ENCODE measurements at regions not wholly inside any gene's neighbourhood (a gene's known extent, or its start where the extent isn't known, plus 50 kb on each side); places are given as distances from the start of the nearest gene placed in this dataset.

- DNase-seq (ENCODE audit: low read depth, low spot score), result no peak
- no peak for TF ChIP-seq EZH2 (IDR thresholded peaks at IDR 0.05)
- TF ChIP-seq FOXP2 (optimal IDR thresholded peaks at IDR 0.05; ENCODE audit: control extremely low read depth, extremely low read length, insufficient read depth), result no peak
- no peak for TF ChIP-seq POLR2AphosphoS5 (IDR thresholded peaks at IDR 0.05; ENCODE audit: borderline replicate concordance, low read depth, low read length)
- Histone ChIP-seq H3K36me3 (ENCODE audit: insufficient read depth, low read length) (no peaks in the 10 kb centered on the region), H3K9me3 (ENCODE audit: low read depth, low read length) (no peaks in the 10 kb centered on the region), H3K27ac (no peak overlapping the region), H3K9ac (ENCODE audit: insufficient read length) (no peak overlapping the region), H3K4me3 (no peak overlapping the region)
Measured at GRCh38 chr13:80454245-80454644, 113.3 kb upstream of the SPRY2 start.

- Histone ChIP-seq H3K4me3 (no peak overlapping the region), H3K27ac (no peak overlapping the region), H3K9ac (ENCODE audit: insufficient read length) (no peak overlapping the region), H3K9me3 (ENCODE audit: low read depth, low read length) (no peaks in the 10 kb centered on the region), H3K36me3 (ENCODE audit: insufficient read depth, low read length) (no peaks in the 10 kb centered on the region)
- TF ChIP-seq FOXP2 (optimal IDR thresholded peaks at IDR 0.05; ENCODE audit: control extremely low read depth, extremely low read length, insufficient read depth), result no peak
- no peak for DNase-seq (ENCODE audit: low read depth, low spot score)
Measured at GRCh38 chr13:80452279-80452678, 111.4 kb upstream of the SPRY2 start.

GRCh38 chr13:80451641-80452040 lies 110.7 kb upstream of the SPRY2 start:
- Histone ChIP-seq H3K4me3 (no peak overlapping the region), H3K9ac (ENCODE audit: insufficient read length) (no peak overlapping the region), H3K27ac (no peak overlapping the region), H3K9me3 (ENCODE audit: low read depth, low read length) (no peaks in the 10 kb centered on the region), H3K36me3 (ENCODE audit: insufficient read depth, low read length) (no peaks in the 10 kb centered on the region)
- no peak for DNase-seq (ENCODE audit: low read depth, low spot score)
- TF ChIP-seq EZH2 (IDR thresholded peaks at IDR 0.05) (no peak), FOXP2 (optimal IDR thresholded peaks at IDR 0.05; ENCODE audit: control extremely low read depth, extremely low read length, insufficient read depth) (no peak), POLR2AphosphoS5 (IDR thresholded peaks at IDR 0.05; ENCODE audit: borderline replicate concordance, low read depth, low read length) (no peak)

DNA sequence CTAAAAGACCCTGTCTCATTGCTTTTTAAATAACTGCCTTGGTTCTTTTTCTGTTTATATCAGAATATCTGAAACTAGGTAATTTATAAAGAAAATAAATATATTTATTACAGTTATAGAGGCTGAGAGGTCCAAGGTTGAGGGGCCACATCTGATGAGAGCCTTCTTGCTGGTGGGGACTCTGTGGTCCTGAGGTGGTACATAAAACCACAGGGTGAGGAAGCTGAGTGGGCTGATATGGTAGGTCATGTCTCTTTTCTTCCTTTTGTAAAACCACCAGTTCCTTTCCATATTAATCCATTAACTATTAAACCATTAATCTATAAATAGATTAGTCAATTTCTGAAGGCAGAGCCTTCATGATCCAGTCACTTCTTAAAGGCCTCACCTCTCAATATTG lies 109.5 kb upstream of the SPRY2 start:
- no peak for DNase-seq (ENCODE audit: low read depth, low spot score)
- H3K27ac ChIP-seq, result no peak overlapping the region
- no peak for TF ChIP-seq POLR2AphosphoS5 (IDR thresholded peaks at IDR 0.05; ENCODE audit: borderline replicate concordance, low read depth, low read length)
- no peak for TF ChIP-seq EZH2 (IDR thresholded peaks at IDR 0.05)
- TF ChIP-seq FOXP2 (optimal IDR thresholded peaks at IDR 0.05; ENCODE audit: control extremely low read depth, extremely low read length, insufficient read depth), result no peak
- H3K36me3 ChIP-seq (ENCODE audit: insufficient read depth, low read length), result no peaks in the 10 kb centered on the region
- no peak overlapping the region for H3K9ac ChIP-seq (ENCODE audit: insufficient read length)
- H3K9me3 ChIP-seq (ENCODE audit: low read depth, low read length), result no peaks in the 10 kb centered on the region
- H3K4me3 ChIP-seq, result no peak overlapping the region

- DNase-seq (ENCODE audit: low read depth, low spot score), result no peak
- TF ChIP-seq POLR2AphosphoS5 (IDR thresholded peaks at IDR 0.05; ENCODE audit: borderline replicate concordance, low read depth, low read length), result no peak
- TF ChIP-seq EZH2 (IDR thresholded peaks at IDR 0.05), result no peak
- TF ChIP-seq FOXP2 (optimal IDR thresholded peaks at IDR 0.05; ENCODE audit: control extremely low read depth, extremely low read length, insufficient read depth), result no peak
- H3K27ac ChIP-seq, result no peak overlapping the region
Measured at GRCh38 chr13:80448725-80449124, 107.8 kb upstream of the SPRY2 start.

GRCh38 chr13:80447747-80448146 lies 106.8 kb upstream of the SPRY2 start:
- Histone ChIP-seq H3K4me3 (no peak overlapping the region), H3K36me3 (ENCODE audit: insufficient read depth, low read length) (no peaks in the 10 kb centered on the region), H3K9ac (ENCODE audit: insufficient read length) (no peak overlapping the region), H3K9me3 (ENCODE audit: low read depth, low read length) (no peaks in the 10 kb centered on the region), H3K27ac (no peak overlapping the region)
- DNase-seq (ENCODE audit: low read depth, low spot score), result no peak
- TF ChIP-seq FOXP2 (optimal IDR thresholded peaks at IDR 0.05; ENCODE audit: control extremely low read depth, extremely low read length, insufficient read depth), result no peak
- no peak for TF ChIP-seq EZH2 (IDR thresholded peaks at IDR 0.05)
- TF ChIP-seq POLR2AphosphoS5 (IDR thresholded peaks at IDR 0.05; ENCODE audit: borderline replicate concordance, low read depth, low read length), result no peak

More at GRCh38 chr13:80448725-80449124, 107.8 kb upstream of the SPRY2 start:
- Histone ChIP-seq H3K9me3 (ENCODE audit: low read depth, low read length) (no peaks in the 10 kb centered on the region), H3K9ac (ENCODE audit: insufficient read length) (no peak overlapping the region), H3K36me3 (ENCODE audit: insufficient read depth, low read length) (no peaks in the 10 kb centered on the region), H3K4me3 (no peak overlapping the region)

GRCh38 chr13:80444240-80445015 lies 103.5 kb upstream of the SPRY2 start:
- no peaks in the 10 kb centered on the region for H3K36me3 ChIP-seq (ENCODE audit: insufficient read depth, low read length)
- H3K9ac ChIP-seq (ENCODE audit: insufficient read length), result no peak overlapping the region
- H3K9me3 ChIP-seq (ENCODE audit: low read depth, low read length), result no peaks in the 10 kb centered on the region
- H3K27ac ChIP-seq, result no peak overlapping the region
- TF ChIP-seq FOXP2 (optimal IDR thresholded peaks at IDR 0.05; ENCODE audit: control extremely low read depth, extremely low read length, insufficient read depth) (no peak), POLR2AphosphoS5 (IDR thresholded peaks at IDR 0.05; ENCODE audit: borderline replicate concordance, low read depth, low read length) (no peak)
- H3K4me3 ChIP-seq, result no peak overlapping the region
- no peak for DNase-seq (ENCODE audit: low read depth, low spot score)

DNA sequence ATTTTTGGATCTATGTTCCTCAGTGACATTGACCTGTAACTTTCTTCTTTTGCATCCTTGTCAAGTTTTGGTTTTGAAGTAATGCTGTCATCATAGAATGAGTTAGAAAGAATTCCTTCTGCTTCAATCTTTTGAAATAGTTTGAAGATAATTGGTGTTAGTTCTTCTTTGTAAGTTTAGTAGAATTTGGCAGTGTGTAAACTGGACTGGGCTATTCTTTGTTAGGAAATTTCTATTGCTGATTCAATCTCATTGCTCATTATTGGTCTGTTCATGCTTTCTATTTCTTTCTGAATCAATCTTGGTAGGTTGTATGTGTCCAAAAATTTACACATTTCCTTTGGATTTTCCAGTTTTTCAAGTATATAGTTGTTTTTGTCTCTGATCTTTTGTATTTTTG lies 101.7 kb upstream of the SPRY2 start:
- no peak overlapping the region for H3K4me3 ChIP-seq
- no peaks in the 10 kb centered on the region for H3K36me3 ChIP-seq (ENCODE audit: insufficient read depth, low read length)
- TF ChIP-seq FOXP2 (optimal IDR thresholded peaks at IDR 0.05; ENCODE audit: control extremely low read depth, extremely low read length, insufficient read depth) (no peak), POLR2AphosphoS5 (IDR thresholded peaks at IDR 0.05; ENCODE audit: borderline replicate concordance, low read depth, low read length) (no peak), EZH2 (IDR thresholded peaks at IDR 0.05) (no peak)
- H3K27ac ChIP-seq, result no peak overlapping the region
- DNase-seq (ENCODE audit: low read depth, low spot score), result no peak
- no peak overlapping the region for H3K9ac ChIP-seq (ENCODE audit: insufficient read length)
- H3K9me3 ChIP-seq (ENCODE audit: low read depth, low read length), result no peaks in the 10 kb centered on the region

- Histone ChIP-seq H3K4me3 (no peak overlapping the region), H3K9ac (ENCODE audit: insufficient read length) (no peak overlapping the region), H3K27ac (no peak overlapping the region), H3K36me3 (ENCODE audit: insufficient read depth, low read length) (no peaks in the 10 kb centered on the region), H3K9me3 (ENCODE audit: low read depth, low read length) (no peaks in the 10 kb centered on the region)
- TF ChIP-seq FOXP2 (optimal IDR thresholded peaks at IDR 0.05; ENCODE audit: control extremely low read depth, extremely low read length, insufficient read depth), result no peak
- no peak for TF ChIP-seq POLR2AphosphoS5 (IDR thresholded peaks at IDR 0.05; ENCODE audit: borderline replicate concordance, low read depth, low read length)
- TF ChIP-seq EZH2 (IDR thresholded peaks at IDR 0.05), result no peak
- no peak for DNase-seq (ENCODE audit: low read depth, low spot score)
Measured at GRCh38 chr13:80441968-80442367, 101.0 kb upstream of the SPRY2 start.

Data from SK-N-MC (cell line).